GM10266 (cell line): ENCODE measurements at regions not wholly inside any gene's neighbourhood (a gene's known extent, or its start where the extent isn't known, plus 50 kb on each side); places are given as distances from the start of the nearest gene placed in this dataset.
"Not testable (repeated sequence)": the region's sequence is repeated elsewhere in the genome, so short reads cannot be mapped to it uniquely, and the experiment has no call there.

Source experiments
- DNase-seq: peaks from one replicate; pipeline ENCODE4 v3.0.0; 2012; ENCODE audit errors: extremely low spot score
- CTCF ChIP-seq: IDR thresholded peaks from 2 replicates; pipeline ENCODE4 v1.5.1; 2012; ENCODE audit warnings: mild to moderate bottlenecking, low read depth; ENCODE audit not compliant: control insufficient read depth, insufficient read depth; ENCODE audit errors: missing control alignments

GRCh38 chr5:144634138-144634537 lies 463.5 kb downstream of the KCTD16 start:
- no peak for TF ChIP-seq CTCF
- no peak for DNase-seq

- DNase-seq = no peak
- TF ChIP-seq CTCF = no peak
Observed at GRCh38 chr5:144598451-144599068, 427.9 kb downstream of the KCTD16 start.

GRCh38 chr5:144596517-144596916 lies 425.8 kb downstream of the KCTD16 start:
- DNase-seq = no peak
- TF ChIP-seq CTCF = no peak

GRCh38 chr5:144594919-144595318 lies 424.2 kb downstream of the KCTD16 start:
- DNase-seq = no peak
- TF ChIP-seq CTCF = no peak

GRCh38 chr5:144594234-144594633 lies 423.6 kb downstream of the KCTD16 start:
- DNase-seq = not testable (repeated sequence)

GRCh38 chr5:144585681-144586080 lies 415.0 kb downstream of the KCTD16 start:
- no peak for DNase-seq
- TF ChIP-seq CTCF = no peak

GRCh38 chr5:144583541-144584449 lies 413.1 kb downstream of the KCTD16 start:
- DNase-seq = no peak

More at GRCh38 chr5:144583541-144584449, 413.1 kb downstream of the KCTD16 start:
- TF ChIP-seq CTCF = no peak
